Hepatocyte (in vitro differentiated cells): ENCODE measurements at regions not wholly inside any gene's neighbourhood (a gene's known extent, or its start where the extent isn't known, plus 50 kb on each side); places are given as distances from the start of the nearest gene placed in this dataset.

Experiments used
- DNase-seq: peaks from one replicate; pipeline ENCODE4 v3.0.0-alpha.2; 2016; ENCODE audit warnings: low spot score
- H2AFZ ChIP-seq: fragments of 200-600 bp; sonication (generic); 2 replicates; pipeline ENCODE4 v1.6.0; 2016; ENCODE audit warnings: antibody characterized with exemption, mild to moderate bottlenecking
- H3K27ac ChIP-seq: fragments of 200-600 bp; sonication (generic); 2 replicates; pipeline ENCODE4 v1.5.1; 2016; ENCODE audit warnings: mild to moderate bottlenecking
- H3K27me3 ChIP-seq: fragments of 200-600 bp; sonication (generic); 2 replicates; pipeline ENCODE4 v1.6.1; 2016
- H3K36me3 ChIP-seq: fragments of 200-600 bp; sonication (generic); replicated peaks from 2 replicates; pipeline ENCODE4 v1.5.1; 2016; ENCODE audit warnings: low read depth; ENCODE audit not compliant: insufficient read depth
- H3K4me1 ChIP-seq: fragments of 200-600 bp; sonication (generic); 2 replicates; pipeline ENCODE4 v1.5.1; 2016; ENCODE audit warnings: mild to moderate bottlenecking, moderate library complexity; ENCODE audit not compliant: insufficient read depth
- H3K4me2 ChIP-seq: fragments of 200-600 bp; sonication (generic); 2 replicates; pipeline ENCODE4 v1.6.0; 2016
- H3K4me3 ChIP-seq: fragments of 200-600 bp; sonication (generic); 2 replicates; pipeline ENCODE4 v1.5.1; 2016; ENCODE audit warnings: mild to moderate bottlenecking
- H3K79me2 ChIP-seq: fragments of 200-600 bp; sonication (generic); 2 replicates; pipeline ENCODE4 v1.6.0; 2017; ENCODE audit warnings: mild to moderate bottlenecking
- H3K9me2 ChIP-seq: fragments of 200-600 bp; sonication (generic); replicated peaks from 2 replicates; pipeline ENCODE4 v1.6.0; 2017; ENCODE audit warnings: mild to moderate bottlenecking; ENCODE audit not compliant: insufficient read depth
- H3K9me3 ChIP-seq: fragments of 200-600 bp; sonication (generic); 2 replicates; pipeline ENCODE4 v1.5.1; 2016; ENCODE audit warnings: low read depth, mild to moderate bottlenecking
- H4K20me1 ChIP-seq: fragments of 200-600 bp; sonication (generic); 2 replicates; pipeline ENCODE4 v1.6.0; 2016; ENCODE audit warnings: mild to moderate bottlenecking; ENCODE audit not compliant: insufficient read depth, poor library complexity, severe bottlenecking
- CTCF ChIP-seq: fragments of 200-600 bp; sonication (generic); IDR thresholded peaks from 2 replicates; pipeline ENCODE4 v1.5.1; 2016; ENCODE audit warnings: antibody characterized with exemption, mild to moderate bottlenecking; ENCODE audit not compliant: poor library complexity
- EZH2 ChIP-seq: fragments of 200-600 bp; sonication (generic); IDR thresholded peaks from 2 replicates; pipeline ENCODE4 v1.6.1; 2016; ENCODE audit warnings: antibody characterized with exemption, mild to moderate bottlenecking, borderline replicate concordance
- EZH2phosphoT487 ChIP-seq: fragments of 200-600 bp; sonication (generic); IDR thresholded peaks from one replicate; pipeline ENCODE4 v1.6.1; 2018; ENCODE audit warnings: antibody characterized with exemption, mild to moderate bottlenecking, low read depth, moderate library complexity; ENCODE audit not compliant: unreplicated experiment, severe bottlenecking
- WGBS: methylation state at CpG from one replicate; pipeline ENCODE4 v1.1.6; 2016; ENCODE audit warnings: low lambda C conversion rate; ENCODE audit errors: missing lambda C conversion rate; 5-methylcytosine and 5-hydroxymethylcytosine counted together

GRCh38 chr1:81270051-81270450, 530.7 kb upstream of the ADGRL2 start:
- H3K4me2 ChIP-seq, result no peak overlapping the region
- TF ChIP-seq CTCF, result no peak
- no peak for TF ChIP-seq EZH2phosphoT487
- no peak for TF ChIP-seq EZH2
- H3K79me2 ChIP-seq, result no peaks in the 10 kb centered on the region
- no peaks in the 10 kb centered on the region for H3K9me2 ChIP-seq
- no peaks in the 10 kb centered on the region for H3K9me3 ChIP-seq
- no peaks in the 10 kb centered on the region for H4K20me1 ChIP-seq
- H3K4me1 ChIP-seq, result no peaks in the 10 kb centered on the region
- no peaks in the 10 kb centered on the region for H3K27me3 ChIP-seq
- WGBS, result 91% methylated on average over 2 of the region's 2 CpGs
- no peak for DNase-seq
- no peak overlapping the region for H2AFZ ChIP-seq
- no peak overlapping the region for H3K4me3 ChIP-seq
- H3K36me3 ChIP-seq, result no peaks in the 10 kb centered on the region
- H3K27ac ChIP-seq, result no peak overlapping the region

GRCh38 chr1:81264976-81265375, 535.8 kb upstream of the ADGRL2 start:
- Histone ChIP-seq H3K4me3 (no peak overlapping the region), H2AFZ (no peak overlapping the region)
- 67% methylated on average over 3 of the region's 3 CpGs for WGBS

GRCh38 chr1:81259625-81260411, 540.9 kb upstream of the ADGRL2 start:
- no peak overlapping the region for H3K4me2 ChIP-seq
- WGBS, result 87% methylated on average over 6 of the region's 6 CpGs

More at GRCh38 chr1:81264976-81265375, 535.8 kb upstream of the ADGRL2 start:
- Histone ChIP-seq H3K4me1 (no peaks in the 10 kb centered on the region), H3K27me3 (no peaks in the 10 kb centered on the region), H3K9me3 (no peaks in the 10 kb centered on the region), H3K36me3 (no peaks in the 10 kb centered on the region), H4K20me1 (no peaks in the 10 kb centered on the region), H3K4me2 (no peak overlapping the region), H3K9me2 (no peaks in the 10 kb centered on the region), H3K27ac (no peak overlapping the region), H3K79me2 (no peaks in the 10 kb centered on the region)
- DNase-seq, result no peak
- TF ChIP-seq EZH2, result no peak
- TF ChIP-seq CTCF, result no peak
- TF ChIP-seq EZH2phosphoT487, result no peak

More at GRCh38 chr1:81259625-81260411, 540.9 kb upstream of the ADGRL2 start:
- Histone ChIP-seq H3K4me1 (no peaks in the 10 kb centered on the region), H2AFZ (no peak overlapping the region), H3K4me3 (no peak overlapping the region), H3K9me3 (no peaks in the 10 kb centered on the region), H3K27ac (no peak overlapping the region), H4K20me1 (no peaks in the 10 kb centered on the region), H3K27me3 (no peaks in the 10 kb centered on the region), H3K9me2 (no peaks in the 10 kb centered on the region), H3K79me2 (no peaks in the 10 kb centered on the region), H3K36me3 (no peaks in the 10 kb centered on the region)
- no peak for TF ChIP-seq CTCF
- TF ChIP-seq EZH2, result no peak
- no peak for TF ChIP-seq EZH2phosphoT487
- DNase-seq, result no peak
